Lung microvascular endothelial cell (primary cell): ENCODE measurements at regions not wholly inside any gene's neighbourhood (a gene's known extent, or its start where the extent isn't known, plus 50 kb on each side); places are given as distances from the start of the nearest gene placed in this dataset.
"Not testable (repeated sequence)": the region's sequence is repeated elsewhere in the genome, so short reads cannot be mapped to it uniquely, and the experiment has no call there.

ENCODE experiments used
- DNase-seq, 2 donors: peaks; one replicate each; pipeline versions ENCODE4 v3.0.0 to v3.0.0-alpha.2; 2010; ENCODE audit warnings: low read depth in 2 of 2

DNA sequence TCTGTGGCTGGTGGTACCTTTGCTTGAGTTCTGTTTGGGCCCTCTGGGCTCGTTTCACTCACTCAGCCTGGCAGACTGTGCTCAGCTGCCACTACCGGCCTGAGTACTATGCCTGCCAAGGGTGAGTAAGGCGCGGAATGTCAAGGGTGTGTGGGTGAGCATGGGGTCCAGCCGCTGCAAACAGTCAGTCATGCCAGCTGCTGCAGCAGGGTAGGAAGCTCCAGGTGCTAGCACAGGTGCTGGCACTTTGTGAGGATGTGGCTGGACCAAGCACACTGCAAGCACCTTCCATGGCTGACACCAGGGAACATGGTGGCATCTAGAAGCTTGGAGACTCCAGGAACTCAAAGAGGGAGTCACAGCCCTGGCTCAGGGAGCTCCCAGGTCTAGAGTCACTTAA lies 368.6 kb upstream of the ACO1 start:
- no peak for DNase-seq

DNA sequence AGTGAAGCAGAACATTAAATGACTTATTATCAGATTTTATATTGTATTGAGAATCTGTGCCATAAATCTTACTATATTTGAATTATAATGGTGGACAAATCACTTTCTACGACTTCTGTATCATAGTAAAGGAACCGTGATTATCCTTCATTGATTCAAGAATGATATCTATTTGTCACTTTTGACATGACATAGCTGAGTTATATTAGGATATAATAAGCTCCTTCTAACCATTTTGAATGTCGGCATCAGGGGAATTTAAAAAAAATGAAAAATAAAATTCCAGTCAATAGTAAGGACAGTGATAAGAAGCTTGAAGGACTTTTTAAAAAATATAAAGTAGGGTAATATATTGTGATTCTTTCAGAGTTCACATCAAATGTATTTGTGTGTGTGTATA lies 338.9 kb upstream of the ACO1 start:
- DNase-seq = no peak

DNA sequence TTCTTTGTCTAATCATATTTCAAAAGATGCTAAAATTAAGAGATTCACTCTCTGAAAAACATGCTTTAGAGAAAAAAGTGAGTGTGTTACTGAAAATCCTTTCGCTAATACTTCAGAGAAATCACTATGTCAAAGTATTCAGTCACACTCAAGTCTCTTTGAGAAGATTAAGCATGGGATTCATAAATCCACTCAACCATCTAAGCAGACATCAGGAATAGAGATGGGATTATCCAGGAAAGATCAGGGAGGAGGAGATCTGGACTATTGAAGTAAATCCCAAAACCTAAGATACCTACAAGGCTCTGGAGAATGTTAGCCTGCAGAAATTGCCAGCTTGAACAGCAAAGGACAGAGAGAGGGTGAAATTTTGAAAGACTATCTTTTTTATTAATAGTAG lies 317.2 kb upstream of the ACO1 start:
- no peak for DNase-seq

DNA sequence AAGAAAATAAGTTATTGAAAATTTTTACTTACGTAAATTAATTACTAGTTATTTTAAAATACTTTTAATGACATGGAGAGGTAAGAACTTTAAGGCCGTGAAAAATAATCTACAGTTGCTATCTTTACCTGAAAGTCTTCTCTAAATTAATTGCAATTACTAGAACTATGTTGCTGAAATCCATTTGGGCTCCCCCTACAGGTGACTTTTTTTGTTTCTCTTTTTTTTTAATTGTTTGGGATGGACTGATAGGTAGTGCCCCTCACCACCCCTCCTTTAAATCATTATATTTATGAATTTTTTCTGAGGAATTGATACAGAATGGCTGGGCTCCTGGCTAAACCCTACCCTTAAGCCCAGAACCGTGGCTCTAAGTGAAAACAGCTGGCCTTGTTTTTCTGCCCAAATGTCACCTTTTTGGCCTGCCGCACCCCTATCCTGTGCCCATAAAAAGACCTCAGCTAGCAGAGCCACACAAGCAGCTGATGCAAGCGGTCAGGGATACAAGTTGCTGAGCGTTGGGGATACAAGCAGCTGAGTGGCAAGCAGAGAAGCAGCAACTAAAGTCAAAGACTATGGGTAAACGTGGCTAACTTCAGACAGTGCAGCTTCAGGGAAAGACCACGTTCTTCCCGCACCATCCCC lies 315.2 kb upstream of the ACO1 start:
- DNase-seq = peak in 1 of 2 donors; percentile 5

DNA sequence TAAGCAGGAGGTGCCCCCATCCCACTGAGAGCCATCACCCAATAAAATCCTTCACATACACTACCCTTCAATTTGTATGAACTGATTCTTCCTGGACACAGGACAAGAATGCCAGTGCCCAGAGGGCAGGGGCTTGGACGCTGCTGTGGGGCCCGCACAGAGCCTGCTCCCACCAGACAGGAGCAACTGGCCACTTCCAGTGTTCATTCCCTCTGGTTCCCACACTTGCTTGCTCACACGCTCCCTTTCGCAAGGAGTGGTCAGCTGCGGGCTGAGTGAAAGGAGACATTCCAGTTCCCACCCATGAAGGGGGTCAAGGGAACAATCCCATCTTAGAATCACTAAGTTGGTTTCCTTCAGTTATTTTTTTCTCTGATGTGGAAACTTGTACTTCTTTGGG lies 314.5 kb upstream of the ACO1 start:
- no peak for DNase-seq

DNA sequence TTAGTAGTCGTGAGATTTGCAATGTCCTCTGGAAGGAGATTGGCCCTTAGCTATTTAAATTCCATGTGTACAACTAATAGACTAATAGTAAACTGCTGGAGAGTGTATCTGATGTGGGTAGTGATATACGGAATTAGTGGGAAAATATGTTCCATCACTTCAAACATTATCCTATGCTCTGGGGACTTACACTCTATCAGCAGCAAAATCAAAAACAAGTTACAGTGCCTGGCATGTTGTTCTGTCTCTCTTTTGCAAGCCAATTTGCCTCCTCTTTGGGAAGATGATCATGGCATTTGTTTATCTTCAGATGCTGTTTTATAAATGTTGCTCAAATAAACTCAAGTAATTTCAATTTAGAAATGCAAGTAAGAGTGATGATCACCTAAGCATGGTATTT lies 311.9 kb upstream of the ACO1 start:
- DNase-seq = no peak

DNA sequence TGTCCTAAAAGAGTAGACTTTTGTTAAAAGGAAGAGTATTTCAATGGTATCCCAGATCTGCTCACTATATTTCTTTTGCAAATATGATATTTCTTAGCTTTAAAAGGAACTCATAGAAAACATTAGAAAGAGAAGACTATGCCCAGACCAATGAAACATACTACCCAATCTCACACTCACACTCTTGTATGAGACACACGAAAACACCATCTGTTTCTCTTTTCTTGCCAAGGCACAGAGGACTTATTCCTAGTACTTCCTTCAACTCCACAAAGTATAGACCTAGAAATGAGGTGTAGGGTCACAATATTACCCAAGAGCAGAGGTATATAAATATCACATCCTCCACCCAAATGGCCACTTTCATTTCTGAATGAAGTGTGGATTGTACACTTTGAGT lies 292.4 kb upstream of the ACO1 start:
- no peak for DNase-seq

DNA sequence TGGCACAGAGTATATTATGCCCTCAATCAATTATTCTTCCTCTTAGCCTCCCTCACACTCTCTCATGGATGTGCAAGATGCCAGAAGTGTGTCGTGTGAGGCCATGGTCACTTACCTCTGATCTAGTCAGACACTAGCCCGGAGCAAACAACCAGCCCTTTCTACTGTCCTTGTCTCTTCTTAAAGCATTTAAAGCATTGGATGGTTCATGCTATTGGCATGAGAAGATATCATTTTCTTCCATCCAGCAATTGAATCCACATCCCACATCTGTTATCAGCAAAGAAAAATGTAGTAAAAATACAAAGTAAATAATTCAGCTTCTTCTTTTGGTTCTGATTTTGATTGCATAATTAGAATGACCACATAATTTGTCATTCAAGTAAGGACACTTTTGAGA lies 267.2 kb upstream of the ACO1 start:
- no peak for DNase-seq

DNA sequence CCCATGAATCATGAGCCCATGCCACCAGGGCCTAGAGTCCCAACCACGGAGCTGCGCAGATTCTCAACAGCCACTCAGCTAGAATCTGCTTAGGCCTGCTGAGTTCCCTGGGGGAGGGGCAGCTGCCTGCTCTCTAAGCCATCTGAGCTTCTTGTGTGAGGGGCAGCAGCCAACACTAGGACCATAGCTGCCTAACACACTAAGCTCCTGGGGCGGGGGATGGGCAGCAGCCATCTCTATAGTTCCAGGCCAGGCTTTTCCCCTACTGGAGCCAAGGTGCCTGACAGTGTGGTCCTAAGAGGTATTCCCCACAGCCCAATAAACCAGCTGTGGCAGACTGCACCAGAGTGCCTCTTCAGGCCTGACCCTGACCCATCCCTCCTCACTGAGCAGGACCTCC lies 255.9 kb upstream of the ACO1 start:
- no peak for DNase-seq

DNA sequence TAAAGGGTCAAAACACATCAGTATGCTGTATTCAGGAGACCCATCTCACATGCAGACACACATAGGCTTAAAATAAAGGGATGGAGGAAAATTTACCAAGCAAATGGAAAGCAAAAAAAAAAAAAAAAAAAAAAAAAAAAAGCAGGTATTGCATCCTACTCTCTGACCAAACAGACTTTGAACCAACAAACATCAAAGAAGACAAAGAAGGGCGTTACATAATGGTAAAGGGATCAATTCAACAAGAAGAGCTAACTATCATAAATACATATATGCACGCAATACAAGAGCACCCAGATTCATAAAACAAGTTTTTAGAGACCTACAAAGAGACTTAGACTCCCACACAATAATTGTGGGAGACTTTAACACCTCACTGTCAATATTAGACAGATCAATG lies 253.7 kb upstream of the ACO1 start:
- not testable (repeated sequence) for DNase-seq

DNA sequence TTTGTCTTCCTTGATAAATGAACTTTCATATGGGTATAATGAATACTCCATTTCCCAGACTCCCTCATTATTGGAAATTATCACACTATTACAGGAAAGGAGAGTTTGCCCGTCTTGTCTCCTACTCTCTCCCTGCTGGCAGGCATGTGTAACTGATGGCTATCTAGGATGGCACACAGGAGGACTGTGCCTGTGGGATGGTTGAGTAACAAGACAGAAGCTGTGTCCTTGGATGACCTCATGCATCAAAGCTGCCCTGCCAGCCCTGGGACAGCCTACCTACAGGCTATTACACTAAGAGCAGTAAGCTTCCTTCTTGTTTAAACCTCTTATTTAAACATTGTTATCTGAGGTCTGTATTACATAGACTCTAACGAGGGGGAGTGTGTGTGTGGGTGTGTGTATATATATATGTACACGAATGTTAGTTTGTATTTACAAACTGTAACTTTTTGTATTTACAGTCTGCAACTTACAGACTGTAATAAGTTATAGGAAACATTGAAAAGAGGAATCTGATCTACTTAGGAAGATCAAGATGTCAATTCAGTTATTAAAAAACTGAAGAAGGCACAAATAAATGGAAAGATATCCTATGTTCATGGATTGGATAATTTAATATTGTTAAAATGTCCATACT lies 247.6 kb upstream of the ACO1 start:
- DNase-seq = no peak

DNA sequence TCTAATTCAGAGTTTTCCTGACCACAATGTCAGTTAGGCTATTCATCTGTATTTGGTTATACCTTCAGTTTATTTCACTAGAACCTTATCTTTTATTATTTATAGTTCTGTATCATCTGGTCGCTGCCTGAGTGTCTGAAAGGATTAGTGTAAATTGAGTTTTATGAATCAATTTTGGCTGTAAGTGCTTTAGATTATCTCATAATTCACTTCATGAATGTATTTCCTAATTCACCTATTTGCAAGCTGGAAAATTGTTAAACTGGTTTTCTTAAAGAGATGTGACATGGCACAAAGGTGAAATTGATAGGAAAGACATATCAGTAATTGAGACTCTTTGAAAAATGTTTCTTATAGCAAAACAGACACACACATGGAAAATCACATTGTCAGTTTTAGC lies 242.4 kb upstream of the ACO1 start:
- no peak for DNase-seq

DNA sequence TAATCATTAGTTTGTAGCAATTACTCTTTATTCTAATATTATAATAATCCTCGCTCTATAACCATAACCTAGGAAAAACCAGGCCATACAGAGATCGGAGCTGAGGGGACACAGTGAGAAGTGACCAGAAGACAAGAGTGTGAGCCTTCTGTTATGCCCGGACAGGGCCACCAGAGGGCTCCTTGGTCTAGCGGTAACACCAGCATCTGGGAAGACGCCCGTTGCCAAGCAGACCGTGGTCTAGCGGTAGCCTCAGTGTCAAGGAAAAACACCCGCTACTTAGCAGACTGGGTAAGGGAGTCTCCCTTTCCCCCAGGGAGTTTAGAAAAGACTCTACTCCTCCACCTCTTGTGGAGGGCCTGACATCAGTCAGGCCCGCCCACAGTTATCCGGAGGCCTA lies 235.9 kb upstream of the ACO1 start:
- not testable (repeated sequence) for DNase-seq

DNA sequence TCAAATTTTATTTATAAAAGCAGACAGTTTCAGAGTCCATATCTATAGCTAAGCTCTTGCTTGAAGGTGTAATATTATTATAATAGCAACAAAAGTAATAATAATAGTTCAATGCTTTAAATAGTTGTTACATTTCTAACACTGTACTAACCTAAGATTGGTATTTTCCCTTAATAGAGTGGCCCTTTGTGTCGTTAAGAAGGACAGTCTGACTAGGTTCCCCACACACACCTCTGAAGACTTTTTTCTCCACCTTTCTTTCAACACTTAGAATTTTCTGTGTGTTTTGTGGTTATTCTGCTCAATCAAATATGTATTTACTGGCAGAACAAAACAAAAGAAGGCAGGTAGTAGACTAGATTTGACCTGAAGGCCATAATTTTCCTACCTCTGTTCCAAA lies 223.2 kb upstream of the ACO1 start:
- no peak for DNase-seq

DNA sequence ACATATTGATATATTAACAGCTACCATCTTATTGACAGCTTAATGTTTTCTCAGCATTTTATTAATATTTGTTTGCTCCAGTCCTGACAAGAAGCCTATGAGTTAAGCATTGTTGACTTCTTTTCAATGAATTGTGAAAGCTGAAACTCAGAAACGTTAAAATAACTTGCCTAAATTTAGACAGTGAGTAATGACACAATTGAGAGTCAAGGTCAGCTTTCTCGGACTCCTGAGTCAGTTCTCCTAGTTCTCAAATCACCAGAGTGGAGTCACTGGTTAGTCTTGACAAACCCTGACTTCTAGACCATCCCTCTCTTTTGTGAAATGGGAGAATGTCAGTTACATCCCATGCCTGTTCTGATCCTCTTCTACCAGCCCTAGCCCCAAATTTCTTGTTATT lies 222.7 kb upstream of the ACO1 start:
- DNase-seq = no peak

DNA sequence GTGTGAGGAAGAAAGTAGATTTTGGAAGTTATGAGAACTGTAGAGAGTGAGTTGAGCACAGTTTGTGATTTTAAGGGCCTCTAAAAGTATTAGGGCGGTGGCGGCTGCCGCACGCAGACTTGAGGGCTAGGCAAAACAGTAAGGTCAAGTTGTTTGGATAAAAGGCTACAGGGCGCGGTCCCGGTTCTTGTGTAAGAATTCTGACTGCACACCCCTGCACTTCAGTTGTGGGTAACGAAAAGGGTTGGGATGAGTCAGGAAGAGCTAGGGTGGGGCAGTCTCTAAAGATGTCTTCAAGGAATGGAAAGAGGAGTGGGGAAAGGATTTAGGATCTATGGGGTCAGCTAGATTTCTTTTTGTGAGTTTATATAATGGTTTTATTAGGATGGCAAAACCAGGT lies 218.1 kb upstream of the ACO1 start:
- DNase-seq = not testable (repeated sequence)

DNA sequence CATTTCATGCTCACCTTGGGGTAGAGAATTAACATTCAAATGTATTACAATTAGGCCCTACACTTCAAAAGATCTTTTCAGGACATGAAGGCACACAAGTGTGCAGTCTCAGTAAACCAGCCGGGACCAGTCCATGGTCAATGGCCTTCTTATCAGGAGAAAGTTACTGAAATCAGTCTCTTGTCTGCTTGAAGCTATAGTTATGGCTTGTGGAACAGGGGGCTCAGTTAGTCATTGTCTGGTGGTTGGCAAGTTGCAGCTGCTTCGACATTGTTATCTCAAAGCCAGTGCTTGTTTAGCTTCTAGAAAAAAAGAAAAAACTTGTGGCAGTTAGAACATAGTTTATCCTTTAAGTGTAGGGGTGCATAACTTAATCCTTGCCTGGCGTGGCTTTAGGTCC lies 213.1 kb upstream of the ACO1 start:
- no peak for DNase-seq

DNA sequence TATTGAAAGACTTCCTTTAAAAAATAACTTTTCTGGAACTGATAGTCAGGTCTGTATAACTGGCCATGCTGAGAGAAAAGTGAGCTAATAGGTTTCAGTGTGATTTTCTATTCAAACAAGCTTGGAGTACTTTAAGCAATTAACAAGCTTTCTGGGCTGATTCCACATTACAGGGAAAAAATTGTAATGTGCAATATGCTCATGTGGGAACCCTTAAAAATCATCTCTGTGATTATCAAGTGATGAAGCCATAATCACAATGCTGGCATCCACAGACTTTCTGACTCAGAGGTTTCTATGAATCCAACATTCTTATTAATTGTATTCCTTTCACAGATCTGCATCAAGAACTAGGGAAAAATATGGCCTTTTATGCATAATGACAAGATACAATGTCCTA lies 212.2 kb upstream of the ACO1 start:
- DNase-seq = no peak

DNA sequence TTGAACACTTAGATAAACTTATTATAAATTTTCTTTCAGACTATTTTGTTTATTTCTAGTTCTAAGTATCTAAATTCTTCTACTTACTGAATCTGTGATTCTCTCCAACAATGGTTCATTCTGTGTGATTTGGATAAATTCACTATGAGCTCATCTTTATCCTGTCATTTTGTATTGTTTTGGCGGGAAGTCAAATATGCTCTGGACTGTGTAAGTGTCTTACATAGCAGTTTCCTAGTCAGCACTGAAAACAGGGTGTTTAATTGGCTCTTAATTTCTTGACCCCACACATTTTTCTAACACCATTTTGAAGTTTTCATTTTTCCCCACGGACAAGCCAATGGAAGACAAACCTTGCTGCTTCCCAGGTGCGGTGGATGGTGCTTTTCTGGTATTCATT lies 207.0 kb upstream of the ACO1 start:
- no peak for DNase-seq

DNA sequence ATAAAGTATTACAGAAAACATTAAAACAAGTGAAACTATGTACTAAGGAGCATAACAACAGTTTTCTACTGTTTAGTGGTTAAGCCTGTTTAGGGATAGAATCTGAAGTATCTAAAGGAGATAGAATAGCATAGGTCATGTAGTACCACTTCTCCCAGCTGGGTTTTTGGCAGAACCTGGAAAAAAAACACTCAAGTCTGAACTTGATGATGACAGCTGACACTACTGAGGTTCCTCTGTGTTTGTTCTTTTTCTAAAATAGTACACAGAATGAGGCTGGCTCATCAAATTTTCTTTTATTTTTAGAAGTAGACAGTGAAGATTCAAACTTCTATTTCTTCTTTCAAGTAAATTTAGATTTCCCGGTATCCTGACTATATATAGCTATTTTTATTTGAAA lies 203.8 kb upstream of the ACO1 start:
- no peak for DNase-seq

DNA sequence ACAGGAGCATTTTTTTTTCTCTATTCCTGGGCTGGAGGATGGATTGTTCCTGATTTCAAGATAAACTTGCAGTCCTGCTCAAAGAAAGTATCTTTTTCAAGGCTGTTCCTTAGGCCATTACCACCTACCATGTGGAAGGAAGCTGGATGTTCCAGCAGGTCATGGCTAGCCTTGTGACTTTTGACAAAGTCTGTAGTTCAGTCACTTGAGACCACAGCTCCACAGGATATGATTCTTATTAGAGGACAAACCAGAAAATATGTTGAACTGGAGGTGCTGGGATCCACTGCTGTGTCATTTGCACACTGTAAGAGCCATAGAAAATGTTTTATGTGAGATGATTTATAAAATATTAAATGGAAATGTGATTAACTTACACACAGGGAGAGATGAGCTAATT lies 184.2 kb upstream of the ACO1 start:
- DNase-seq = no peak

DNA sequence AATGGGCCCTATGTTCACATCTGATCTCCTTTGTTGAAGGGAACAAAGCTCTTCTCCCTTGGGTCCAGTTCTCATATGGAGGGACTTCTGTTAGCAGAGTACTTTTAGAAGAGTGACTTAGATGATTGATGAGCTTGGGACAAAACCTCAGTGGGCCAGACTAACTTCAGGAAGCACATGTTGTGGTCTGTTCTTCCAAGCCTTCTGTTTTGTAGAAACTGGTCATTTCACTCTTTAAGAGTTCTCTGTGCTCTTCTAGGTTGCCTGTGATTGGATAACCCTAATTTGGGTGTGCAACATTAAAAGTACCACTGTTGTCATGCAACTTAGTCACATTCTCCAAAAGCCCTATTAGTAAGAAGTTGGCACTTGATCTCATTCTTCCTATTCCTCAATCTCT lies 183.5 kb upstream of the ACO1 start:
- no peak for DNase-seq

DNA sequence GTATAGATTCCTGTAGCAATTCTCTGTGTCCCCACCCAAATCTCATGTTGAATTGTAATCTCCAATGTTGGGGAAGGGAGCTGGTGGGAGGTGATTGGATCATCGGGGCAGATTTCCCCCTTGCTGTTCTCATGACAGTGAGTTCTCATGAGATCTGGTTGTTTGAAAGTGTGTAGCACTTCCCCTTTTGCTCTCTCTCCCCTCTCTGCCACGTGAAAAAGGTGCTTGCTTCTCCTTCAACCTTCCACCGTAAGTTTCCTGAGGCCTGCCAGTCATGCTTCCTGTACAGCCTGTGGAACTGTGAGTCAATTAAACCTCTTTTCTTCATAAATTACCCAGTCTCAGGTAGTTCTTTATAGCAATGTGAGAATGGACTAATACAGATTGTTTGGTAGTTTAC lies 175.3 kb upstream of the ACO1 start:
- DNase-seq = not testable (repeated sequence)
